Gastroesophageal sphincter (tissue), 4 donors: ENCODE measurements at regions not wholly inside any gene's neighbourhood (a gene's known extent, or its start where the extent isn't known, plus 50 kb on each side); places are given as distances from the start of the nearest gene placed in this dataset.

Source experiments
- ATAC-seq: fragments of 150-250 bp; one replicate; pipeline ENCODE4 v1.9.1; 2016; ENCODE audit warnings: mild to moderate bottlenecking, moderate library complexity
- H3K27ac ChIP-seq, 4 donors: fragments of 200-600 bp; sonication (generic) in 3 of 4; 1 replicate in 3 of 4; 2 replicates in 1 of 4; pipeline ENCODE4 v1.5.1; 2016 to 2019
- H3K27me3 ChIP-seq: fragments of 200-600 bp; sonication (generic); one replicate; pipeline ENCODE4 v1.5.1; 2019
- H3K36me3 ChIP-seq, 2 donors: fragments of 200-600 bp; sonication (generic); one replicate each; pipeline ENCODE4 v1.5.1; 2019; ENCODE audit warnings: control low read depth in 1 of 2
- H3K4me1 ChIP-seq, 3 donors: fragments of 200-600 bp; sonication (generic); 1 replicate in 2 of 3; 2 replicates in 1 of 3; pipeline ENCODE4 v1.5.1; 2016 to 2019; ENCODE audit warnings: control low read depth in 2 of 3
- H3K4me3 ChIP-seq, 2 donors: fragments of 200-600 bp; sonication (generic); one replicate each; pipeline ENCODE4 v1.5.1; 2019; ENCODE audit warnings: mild to moderate bottlenecking in 1 of 2, moderate library complexity in 1 of 2
- H3K9me3 ChIP-seq, 3 donors: fragments of 200-600 bp; sonication (generic); one replicate each; pipeline ENCODE4 v1.5.1; 2017 to 2019; ENCODE audit warnings: control low read depth in 2 of 3
- CTCF ChIP-seq, 4 experiments: fragments of 200-600 bp in 2 of 4; fragments of 450-650 bp in 2 of 4; sonication (generic) in 1 of 4; IDR thresholded peaks; one replicate each; pipeline ENCODE4 v1.5.1; 2017 to 2019; ENCODE audit warnings: antibody characterized with exemption in 4 of 4, mild to moderate bottlenecking in 2 of 4, moderate library complexity in 2 of 4
- EP300 ChIP-seq: sonication (generic); formaldehyde crosslinking; IDR thresholded peaks from one replicate; pipeline ENCODE4 v1.6.1; 2017; ENCODE audit warnings: antibody characterized with exemption, mild to moderate bottlenecking
- POLR2A ChIP-seq, 2 donors: fragments of 450-650 bp; IDR thresholded peaks; one replicate each; pipeline ENCODE4 v1.6.1; 2017; ENCODE audit warnings: antibody characterized with exemption in 2 of 2, mild to moderate bottlenecking in 2 of 2, moderate library complexity in 1 of 2
- POLR2AphosphoS5 ChIP-seq: sonication (generic); formaldehyde crosslinking; IDR thresholded peaks from one replicate; pipeline ENCODE4 v1.6.1; 2017; ENCODE audit warnings: antibody characterized with exemption
- WGBS, 2 donors: methylation state at CpG; one replicate each; pipeline ENCODE4 v1.1.5; 2018; ENCODE audit warnings: low coverage in 1 of 2; 5-methylcytosine and 5-hydroxymethylcytosine counted together

GRCh38 chr6:146894624-146895023 lies 295.9 kb downstream of the ADGB start:
- Histone ChIP-seq H3K27me3 (no peaks in the 10 kb centered on the region), H3K9me3 (no peaks in the 10 kb centered on the region), H3K36me3 (no peaks in the 10 kb centered on the region), H3K4me1 (no peaks in the 10 kb centered on the region), H3K27ac (no peak overlapping the region), H3K4me3 (no peak overlapping the region)
- 80% methylated on average over 1 of the region's 1 CpG; no CpG with 5 or more reads in 1 of the 2 donors for WGBS, 2 donors
- TF ChIP-seq POLR2AphosphoS5 (no peak), EP300 (no peak), POLR2A (IDR thresholded peaks at IDR 0.05) (no peak), CTCF (IDR thresholded peaks at IDR 0.05) (no peak)
- no peak for ATAC-seq

GRCh38 chr6:146895101-146895771 lies 296.5 kb downstream of the ADGB start:
- Histone ChIP-seq H3K4me1 (no peaks in the 10 kb centered on the region), H3K36me3 (no peaks in the 10 kb centered on the region), H3K27ac (no peak overlapping the region), H3K4me3 (no peak overlapping the region), H3K27me3 (no peaks in the 10 kb centered on the region), H3K9me3 (no peaks in the 10 kb centered on the region)
- TF ChIP-seq POLR2AphosphoS5 (no peak), POLR2A (IDR thresholded peaks at IDR 0.05) (no peak), EP300 (no peak), CTCF (IDR thresholded peaks at IDR 0.05) (no peak)
- no peak for ATAC-seq
- WGBS, 2 donors, result 87 to 94% methylated on average over 9 of the region's 9 CpGs

- Histone ChIP-seq H3K36me3 (no peaks in the 10 kb centered on the region), H3K27me3 (no peaks in the 10 kb centered on the region), H3K4me3 (no peak overlapping the region), H3K27ac (no peak overlapping the region), H3K9me3 (no peaks in the 10 kb centered on the region), H3K4me1 (no peaks in the 10 kb centered on the region)
- no peak for TF ChIP-seq POLR2A (IDR thresholded peaks at IDR 0.05)
- no peak for TF ChIP-seq POLR2AphosphoS5
- TF ChIP-seq EP300, result no peak
- TF ChIP-seq CTCF (IDR thresholded peaks at IDR 0.05), result no peak
- ATAC-seq, result no peak
- WGBS, 2 donors, result 67 to 92% methylated on average over 2 to 3 of the region's 3 CpGs
Observed at GRCh38 chr6:146895772-146896061, 296.9 kb downstream of the ADGB start.

GRCh38 chr6:146896062-146896813 lies 297.5 kb downstream of the ADGB start:
- H3K9me3 ChIP-seq, result no peaks in the 10 kb centered on the region
- TF ChIP-seq EP300 (no peak), POLR2A (IDR thresholded peaks at IDR 0.05) (no peak), POLR2AphosphoS5 (no peak)
- WGBS, 2 donors, result 74 to 81% methylated on average over 8 of the region's 8 CpGs
- H3K4me1 ChIP-seq, result no peaks in the 10 kb centered on the region
- H3K27me3 ChIP-seq, result no peaks in the 10 kb centered on the region
- no peak for ATAC-seq
- no peak overlapping the region for H3K4me3 ChIP-seq
- no peaks in the 10 kb centered on the region for H3K36me3 ChIP-seq
- H3K27ac ChIP-seq, result no peak overlapping the region

- TF ChIP-seq CTCF (IDR thresholded peaks at IDR 0.05) (no peak), EP300 (no peak), POLR2A (IDR thresholded peaks at IDR 0.05) (no peak), POLR2AphosphoS5 (no peak)
- Histone ChIP-seq H3K9me3 (no peaks in the 10 kb centered on the region), H3K27ac (no peak overlapping the region), H3K36me3 (no peaks in the 10 kb centered on the region), H3K4me3 (no peak overlapping the region), H3K27me3 (no peaks in the 10 kb centered on the region), H3K4me1 (no peaks in the 10 kb centered on the region)
- 77 to 85% methylated on average over 4 of the region's 4 CpGs for WGBS, 2 donors
- ATAC-seq, result no peak
Observed at GRCh38 chr6:146896960-146897701, 298.4 kb downstream of the ADGB start.
